HG02885 (cell line): ENCODE measurements at regions not wholly inside any gene's neighbourhood (a gene's known extent, or its start where the extent isn't known, plus 50 kb on each side); places are given as distances from the start of the nearest gene placed in this dataset.

Experiments
- ATAC-seq: cut with Tn5 transposase; IDR thresholded peaks from one replicate; pipeline ENCODE4 v1.9.1; 2021; ENCODE audit warnings: mild to moderate bottlenecking; ENCODE audit not compliant: unreplicated experiment, poor library complexity

GRCh38 chr5:173441053-173441628, 112.9 kb upstream of the STC2 start:
- ATAC-seq, result no peak

- no peak for ATAC-seq
Measured at GRCh38 chr5:173438951-173439350, 110.7 kb upstream of the STC2 start.

- ATAC-seq, result no peak
Measured at GRCh38 chr5:173435447-173435846, 107.2 kb upstream of the STC2 start.

GRCh38 chr5:173434270-173434669, 106.1 kb upstream of the STC2 start:
- no peak for ATAC-seq

GRCh38 chr5:173430394-173430793, 102.2 kb upstream of the STC2 start:
- ATAC-seq, result no peak

- ATAC-seq, result no peak
Measured at GRCh38 chr5:173429489-173430150, 101.4 kb upstream of the STC2 start.

- no peak for ATAC-seq
Measured at GRCh38 chr5:173423452-173424117, 95.4 kb upstream of the STC2 start.

- ATAC-seq, result no peak
Measured at GRCh38 chr5:173420108-173420507, 91.9 kb upstream of the STC2 start.

GRCh38 chr5:173413471-173413982, 85.3 kb upstream of the STC2 start:
- ATAC-seq, result no peak

- ATAC-seq, result no peak
Measured at GRCh38 chr5:173412566-173412965, 84.4 kb upstream of the STC2 start.

GRCh38 chr5:173411791-173412555, 83.8 kb upstream of the STC2 start:
- no peak for ATAC-seq

- ATAC-seq, result no peak
Measured at GRCh38 chr5:173410459-173411233, 82.4 kb upstream of the STC2 start.

- no peak for ATAC-seq
Measured at GRCh38 chr5:173408946-173409345, 80.7 kb upstream of the STC2 start.

- no peak for ATAC-seq
Measured at GRCh38 chr5:173399851-173400250, 71.6 kb upstream of the STC2 start.

- ATAC-seq, result no peak
Measured at GRCh38 chr5:173397516-173397915, 69.3 kb upstream of the STC2 start.

- no peak for ATAC-seq
Measured at GRCh38 chr5:173396311-173396993, 68.2 kb upstream of the STC2 start.

GRCh38 chr5:173395933-173396308, 67.7 kb upstream of the STC2 start:
- ATAC-seq, result no peak

GRCh38 chr5:173395257-173395932, 67.2 kb upstream of the STC2 start:
- no peak for ATAC-seq

GRCh38 chr5:173394701-173395100, 66.5 kb upstream of the STC2 start:
- no peak for ATAC-seq
